ENCODE measurements at regions not wholly inside any gene's neighbourhood (a gene's known extent, or its start where the extent isn't known, plus 50 kb on each side); places are given as distances from the start of the nearest gene placed in this dataset.

DNA sequence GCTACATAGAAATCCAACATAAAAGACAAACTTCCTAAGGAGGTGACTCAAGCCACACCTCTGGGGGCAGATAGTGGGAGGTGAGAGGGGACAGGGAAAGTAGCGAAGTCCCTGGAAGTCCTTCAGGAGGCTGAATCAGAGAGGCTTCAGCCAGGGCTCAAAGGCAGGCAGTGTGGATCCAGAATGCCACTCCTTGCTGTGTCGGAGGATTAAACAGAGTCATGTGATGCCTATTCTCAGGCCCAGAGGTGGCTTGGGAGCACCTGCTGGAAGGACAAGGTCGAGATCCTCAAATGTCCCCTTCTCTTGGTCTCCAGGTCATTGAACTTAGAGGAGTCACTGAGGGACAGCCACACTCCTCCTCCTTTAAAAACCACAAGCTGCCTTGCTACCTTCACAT lies 391.1 kb downstream of the SOX9 start:
- Mint-ChIP-seq H3K36me3 (no peaks in the 10 kb centered on the region), H3K27me3 (ENCODE audit: low read depth) (no peaks in the 10 kb centered on the region), H3K4me1 (peaks cover 57% of the 10 kb centered on the region), H3K27ac (no peak overlapping the region), H3K9me3 (no peaks in the 10 kb centered on the region), H3K4me3 (no peak overlapping the region)
- TF ChIP-seq USF2 (CRISPR knock-in tag; IDR thresholded peaks at IDR 0.05) = peak; percentile 61; the same call in 1 of the 2 replicates
- no peak for TF ChIP-seq ZBTB21 (CRISPR knock-in tag; IDR thresholded peaks at IDR 0.05; ENCODE audit: borderline replicate concordance)
- TF ChIP-seq ATF1 (CRISPR knock-in tag; IDR thresholded peaks at IDR 0.05) = no peak
- ChIA-PET CTCF (interaction anchor here (1.2 to 1.4 kb wide), 3 partner anchors 8 to 81 kb away, joined by 3 to 5 read pairs (median 3); no protein-coding TSS in a partner anchor), POLR2A (no interaction called here)
- DNase-seq (ENCODE audit: low spot score) (no peak), ATAC-seq (no peak)

- TF ChIP-seq TEAD4 (CRISPR knock-in tag; IDR thresholded peaks at IDR 0.05) (no peak), TCF7 (CRISPR knock-in tag; IDR thresholded peaks at IDR 0.05; ENCODE audit: low read depth) (no peak), E2F4 (CRISPR knock-in tag; IDR thresholded peaks at IDR 0.05; ENCODE audit: borderline replicate concordance, low read depth) (no peak), IRF1 (CRISPR knock-in tag; IDR thresholded peaks at IDR 0.05) (no peak), HMGXB4 (CRISPR knock-in tag; IDR thresholded peaks at IDR 0.05) (no peak), FOXK1 (CRISPR knock-in tag; IDR thresholded peaks at IDR 0.05) (no peak), MYBL2 (CRISPR knock-in tag; IDR thresholded peaks at IDR 0.05) (no peak)
- ChIA-PET POLR2A (interaction anchor here (0.7 to 1.0 kb wide), 2 partner anchors 14 to 48 kb away, joined by 3 to 6 read pairs; no protein-coding TSS in a partner anchor), CTCF (interaction anchor here (0.9 to 1.4 kb wide), 3 partner anchors 44 to 82 kb away, joined by 3 to 5 read pairs (median 3); no protein-coding TSS in a partner anchor)
- no peak overlapping the region for H3K27ac Mint-ChIP-seq
- no peaks in the 10 kb centered on the region for H3K9me3 Mint-ChIP-seq
- no peak overlapping the region for H3K4me3 Mint-ChIP-seq
- peaks cover 57% of the 10 kb centered on the region for H3K4me1 Mint-ChIP-seq
- DNase-seq (ENCODE audit: low spot score) (no peak), ATAC-seq (peak; percentile 16)
- H3K27me3 Mint-ChIP-seq (ENCODE audit: low read depth) = no peaks in the 10 kb centered on the region
- H3K36me3 Mint-ChIP-seq = no peaks in the 10 kb centered on the region
These were observed 392.1 kb downstream of the SOX9 start for GRCh38 chr17:72512649-72513556.

- no peaks in the 10 kb centered on the region for H3K36me3 Mint-ChIP-seq
- no peak overlapping the region for H3K27ac Mint-ChIP-seq
- ATAC-seq (no peak), DNase-seq (ENCODE audit: low spot score) (no peak)
- peaks cover 70% of the 10 kb centered on the region for H3K4me1 Mint-ChIP-seq
- POLR2A ChIA-PET = no interaction called here
- CTCF ChIA-PET = no interaction called here
- no peaks in the 10 kb centered on the region for H3K9me3 Mint-ChIP-seq
- no peaks in the 10 kb centered on the region for H3K27me3 Mint-ChIP-seq (ENCODE audit: low read depth)
- H3K4me3 Mint-ChIP-seq = no peak overlapping the region
- TF ChIP-seq FOXJ3 (CRISPR knock-in tag; IDR thresholded peaks at IDR 0.05; ENCODE audit: borderline replicate concordance) (no peak), RELA (CRISPR knock-in tag; IDR thresholded peaks at IDR 0.05; ENCODE audit: borderline replicate concordance) (no peak), ZNF425 (CRISPR knock-in tag; conservative IDR thresholded peaks at IDR 0.05) (no peak), NFE2L1 (CRISPR knock-in tag; IDR thresholded peaks at IDR 0.05) (no peak), KAT7 (CRISPR knock-in tag; IDR thresholded peaks at IDR 0.05; ENCODE audit: borderline replicate concordance) (no peak), NFATC4 (CRISPR knock-in tag; IDR thresholded peaks at IDR 0.05) (no peak), CREB1 (CRISPR knock-in tag; IDR thresholded peaks at IDR 0.05) (no peak), CDX4 (CRISPR knock-in tag; IDR thresholded peaks at IDR 0.05; ENCODE audit: borderline replicate concordance) (no peak), ATF2 (CRISPR knock-in tag; IDR thresholded peaks at IDR 0.05; ENCODE audit: borderline replicate concordance, low read depth) (no peak), ETV6 (CRISPR knock-in tag; IDR thresholded peaks at IDR 0.05) (no peak)
These were observed 393.6 kb downstream of the SOX9 start for GRCh38 chr17:72514321-72514861.

All from WTC11 (cell line).